HCT116 (cell line): ENCODE measurements at regions not wholly inside any gene's neighbourhood (a gene's known extent, or its start where the extent isn't known, plus 50 kb on each side); places are given as distances from the start of the nearest gene placed in this dataset.

Experiments
- ATAC-seq: fragments of 200-7000 bp; cut with Tn5 transposase; 2 replicates; pipeline ENCODE4 v1.9.1; 2020; ENCODE audit warnings: mild to moderate bottlenecking, moderate library complexity
- BruUV-seq: library from RNA; stranded (reverse); fragments of 400-500 nt; replicated peaks from 2 replicates; lab custom pipeline; 2021; lab: Mats Ljungman, UMichigan
- CTCF ChIA-PET: fragments of 300-600 bp; sonication (Branson Sonifier 250); formaldehyde crosslinking; loops from one replicate; lab custom pipeline; 2021; ENCODE audit warnings: antibody characterized with exemption; lab: Charles Lee
- POLR2A ChIA-PET: fragments of 300-600, 350-600 bp; sonication (Branson Sonifier 250); formaldehyde crosslinking; loops from one replicate; lab custom pipeline; 2021; ENCODE audit warnings: antibody characterized with exemption; lab: Charles Lee
- RAD21 ChIA-PET, 2 experiments: fragments of 300-600 bp; sonication (Branson Sonifier 250); formaldehyde crosslinking; loops; one replicate each; lab custom pipeline; 2023; ENCODE audit warnings: low total read pairs in 2 of 2; ENCODE audit not compliant: uncharacterized antibody in 2 of 2, unreplicated experiment in 2 of 2, low non-redundant PET in 1 of 2; lab: Charles Lee
- DNase-seq: peaks from one replicate; pipeline ENCODE4 v3.0.0-alpha.2; 2010; ENCODE audit warnings: low read depth, low spot score
- H2AFZ ChIP-seq: fragments of 200-600 bp; shearing (Covaris generic), sonication (generic); 2 replicates; pipeline ENCODE4 v1.6.1; 2017; ENCODE audit warnings: low read depth, mixed run types, mixed read lengths, antibody characterized with exemption, low read length; ENCODE audit not compliant: poor library complexity, severe bottlenecking
- H3K27ac ChIP-seq: 2 replicates; pipeline ENCODE4 v1.5.1; 2012; ENCODE audit warnings: low read depth, low read length
- H3K27me3 ChIP-seq: fragments of 200-600 bp; sonication (generic); 2 replicates; pipeline ENCODE4 v1.6.1; 2016; ENCODE audit warnings: mixed run types, low read length, mixed read lengths; ENCODE audit not compliant: insufficient read depth
- H3K36me3 ChIP-seq, 2 experiments: fragments of 200-500 bp in 1 of 2; fragments of 200-600 bp in 1 of 2; sonication (Bioruptor generic) in 1 of 2; sonication (generic) in 1 of 2; 2 replicates each; pipeline versions ENCODE4 v1.5.1 to v1.6.1; 2014 to 2016; ENCODE audit warnings: low read length in 2 of 2, inconsistent platforms in 1 of 2, mixed read lengths in 1 of 2, mixed run types in 1 of 2; ENCODE audit not compliant: insufficient read depth in 2 of 2, control insufficient read depth in 1 of 2
- H3K4me1 ChIP-seq, 2 experiments: fragments of 200-600 bp in 1 of 2; sonication (generic) in 1 of 2; 2 replicates each; pipeline versions ENCODE4 v1.5.1 to v1.6.1; 2012 to 2017; ENCODE audit warnings: low read length in 2 of 2, inconsistent platforms in 1 of 2, mild to moderate bottlenecking in 1 of 2, mixed read lengths in 1 of 2, mixed run types in 1 of 2, moderate library complexity in 1 of 2; ENCODE audit not compliant: insufficient read depth in 2 of 2, control insufficient read depth in 1 of 2
- H3K4me2 ChIP-seq: fragments of 200-600 bp; sonication (generic); 2 replicates; pipeline ENCODE4 v1.6.1; 2017; ENCODE audit warnings: mixed run types, low read length, mixed read lengths
- H3K4me3 ChIP-seq, 2 experiments: fragments of 200-600 bp in 1 of 2; sonication (generic) in 1 of 2; replicated peaks in 1 of 2; 2 replicates each; pipeline ENCODE4 v1.5.1; 2011 to 2016; ENCODE audit warnings: low read length in 2 of 2, control low read depth in 1 of 2, low read depth in 1 of 2, mild to moderate bottlenecking in 1 of 2, mixed read lengths in 1 of 2, mixed run types in 1 of 2
- H3K79me2 ChIP-seq: fragments of 200-600 bp; sonication (generic); 2 replicates; pipeline ENCODE4 v1.6.1; 2017; ENCODE audit warnings: mild to moderate bottlenecking, mixed run types, low read length, moderate library complexity, mixed read lengths; ENCODE audit not compliant: insufficient read depth
- H3K9ac ChIP-seq: fragments of 200-600 bp; sonication (generic); 2 replicates; pipeline ENCODE4 v1.6.1; 2016; ENCODE audit warnings: low read length, mixed read lengths
- H3K9me2 ChIP-seq: fragments of 200-600 bp; sonication (generic), shearing (Covaris generic); 2 replicates; pipeline ENCODE4 v1.6.1; 2017; ENCODE audit warnings: mixed run types, mild to moderate bottlenecking, moderate library complexity; ENCODE audit not compliant: insufficient read depth
- H3K9me3 ChIP-seq, 2 experiments: fragments of 200-500 bp in 1 of 2; fragments of 200-600 bp in 1 of 2; sonication (Bioruptor generic) in 1 of 2; sonication (generic) in 1 of 2; 2 replicates each; pipeline ENCODE4 v1.6.1; 2014 to 2017; ENCODE audit warnings: low read length in 2 of 2, mixed read lengths in 2 of 2, inconsistent platforms in 1 of 2, low read depth in 1 of 2, mild to moderate bottlenecking in 1 of 2, mixed run types in 1 of 2, moderate library complexity in 1 of 2; ENCODE audit not compliant: control insufficient read depth in 1 of 2, insufficient read depth in 1 of 2
- H4K20me1 ChIP-seq: fragments of 200-600 bp; sonication (generic), shearing (Covaris generic); 2 replicates; pipeline ENCODE4 v1.6.1; 2017; ENCODE audit warnings: mixed run types, mild to moderate bottlenecking, moderate library complexity; ENCODE audit not compliant: insufficient read depth
- CBX3 ChIP-seq: IDR thresholded peaks from 2 replicates; pipeline ENCODE4 v1.6.1; 2012; ENCODE audit warnings: low read depth
- EGR1 ChIP-seq: IDR thresholded peaks from 2 replicates; pipeline ENCODE4 v1.6.1; 2012; ENCODE audit warnings: low read depth
- ELF1 ChIP-seq: IDR thresholded peaks from 2 replicates; pipeline ENCODE4 v1.6.1; 2012; ENCODE audit warnings: low read depth, borderline replicate concordance
- EZH2 ChIP-seq: fragments of 200-600 bp; sonication (generic); IDR thresholded peaks from 2 replicates; pipeline ENCODE4 v1.6.1; 2017; ENCODE audit warnings: antibody characterized with exemption, mixed run types
- EZH2phosphoT487 ChIP-seq: fragments of 200-600 bp; IDR thresholded peaks from 2 replicates; pipeline ENCODE4 v1.6.1; 2018; ENCODE audit warnings: antibody characterized with exemption, borderline replicate concordance
- FOSL1 ChIP-seq: IDR thresholded peaks from 2 replicates; pipeline ENCODE4 v1.6.1; 2012; ENCODE audit warnings: low read depth
- JUND ChIP-seq: IDR thresholded peaks from 2 replicates; pipeline ENCODE4 v1.6.1; 2012
- POLR2A ChIP-seq: IDR thresholded peaks from 2 replicates; pipeline ENCODE4 v1.7.0; 2011; ENCODE audit warnings: borderline replicate concordance; ENCODE audit not compliant: insufficient read depth, insufficient read length; ENCODE audit errors: extremely low read depth
- RAD21 ChIP-seq: IDR thresholded peaks from 2 replicates; pipeline ENCODE4 v1.6.1; 2012; ENCODE audit warnings: low read depth, mild to moderate bottlenecking
- SIN3A ChIP-seq: IDR thresholded peaks from 2 replicates; pipeline ENCODE4 v1.6.1; 2012; ENCODE audit warnings: low read depth
- SP1 ChIP-seq: IDR thresholded peaks from 2 replicates; pipeline ENCODE4 v1.6.1; 2012; ENCODE audit warnings: low read depth
- SRF ChIP-seq: IDR thresholded peaks from 2 replicates; pipeline ENCODE4 v1.6.1; 2012; ENCODE audit warnings: low read depth
- YY1 ChIP-seq: IDR thresholded peaks from 2 replicates; pipeline ENCODE4 v1.6.1; 2011; ENCODE audit warnings: low read length, low read depth, moderate library complexity, mild to moderate bottlenecking; ENCODE audit not compliant: insufficient replicate concordance; ENCODE audit errors: extremely low read depth
- ZNF274 ChIP-seq: fragments of 200-500 bp; sonication (Bioruptor generic); IDR thresholded peaks from 2 replicates; pipeline ENCODE4 v1.6.1; 2014; ENCODE audit warnings: mild to moderate bottlenecking, low read depth, low read length, inconsistent platforms
- intact Hi-C: fragments of 100-400 bp; cut with micrococcal nuclease; formaldehyde crosslinking; loops from 2 replicates; pipeline ENCODE4 v1.10.0; 2022
- TF ChIP-seq, protein P1 (sequence below): IDR thresholded peaks from 2 replicates; pipeline ENCODE4 v1.6.1; 2011; ENCODE audit warnings: mild to moderate bottlenecking, low read length, moderate library complexity; ENCODE audit not compliant: insufficient replicate concordance; ENCODE audit errors: extremely low read depth
- TF ChIP-seq, protein P2 (sequence below): IDR thresholded peaks from 2 replicates; pipeline ENCODE4 v1.6.1; 2012
- TF ChIP-seq, protein P3 (sequence below), 3 experiments: fragments of 200-600 bp in 1 of 3; sonication (generic) in 1 of 3; IDR thresholded peaks in 2 of 3; conservative IDR thresholded peaks in 1 of 3; 2 replicates each; pipeline ENCODE4 v1.5.1; 2012 to 2017; ENCODE audit warnings: low read depth in 2 of 3, low read length in 2 of 3, antibody characterized with exemption in 1 of 3, borderline replicate concordance in 1 of 3, control low read depth in 1 of 3, mild to moderate bottlenecking in 1 of 3, mixed read lengths in 1 of 3, mixed run types in 1 of 3, moderate library complexity in 1 of 3; ENCODE audit not compliant: insufficient read depth in 1 of 3
- TF ChIP-seq, protein P4 (sequence below): IDR thresholded peaks from 2 replicates; pipeline ENCODE4 v1.6.1; 2012; ENCODE audit warnings: low read depth
- TF ChIP-seq, protein P5 (sequence below): IDR thresholded peaks from 2 replicates; pipeline ENCODE4 v1.6.1; 2012

DNA sequence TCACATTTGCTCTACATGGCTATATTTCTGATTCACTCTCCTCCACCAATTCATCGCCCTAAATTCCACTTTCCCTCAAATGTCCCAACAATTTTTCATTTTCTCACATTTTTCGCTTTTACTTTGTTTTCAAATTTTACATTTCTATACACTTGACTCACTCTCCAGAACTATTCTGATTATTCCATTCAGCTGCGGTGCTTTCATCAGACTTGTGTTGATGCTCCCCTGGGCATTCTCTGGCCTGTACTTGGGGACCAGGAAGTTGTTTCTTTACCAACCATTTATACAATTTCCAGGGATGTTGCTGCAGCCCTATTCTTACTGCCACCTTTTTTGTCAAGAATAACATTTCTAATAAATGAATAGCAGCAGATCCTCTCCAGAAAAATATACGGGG lies 444.8 kb downstream of the MAFB start:
- Histone ChIP-seq H3K4me1 (no peaks in the 10 kb centered on the region), H3K4me2 (no peak overlapping the region), H3K4me3 (no peak overlapping the region), H3K9me2 (no peaks in the 10 kb centered on the region), H3K27me3 (0 out of 2 replicates have a peak, but pooled peaks cover 4% of the 10 kb centered on the region), H3K9me3 (no peaks in the 10 kb centered on the region), H4K20me1 (no peaks in the 10 kb centered on the region), H3K36me3 (no peaks in the 10 kb centered on the region), H3K79me2 (no peaks in the 10 kb centered on the region), H2AFZ (no peak overlapping the region), H3K27ac (no peak overlapping the region), H3K9ac (no peak overlapping the region)
- RAD21 ChIA-PET = no interaction called here
- no peak for DNase-seq
- POLR2A ChIA-PET = no interaction called here
- CTCF ChIA-PET = no interaction called here
- no peak for ATAC-seq
- TF ChIP-seq SRF = no peak
- no peak for TF ChIP-seq RAD21
- TF ChIP-seq FOSL1 = no peak
- no peak for TF ChIP-seq ZNF274
- TF ChIP-seq, protein P1, sequence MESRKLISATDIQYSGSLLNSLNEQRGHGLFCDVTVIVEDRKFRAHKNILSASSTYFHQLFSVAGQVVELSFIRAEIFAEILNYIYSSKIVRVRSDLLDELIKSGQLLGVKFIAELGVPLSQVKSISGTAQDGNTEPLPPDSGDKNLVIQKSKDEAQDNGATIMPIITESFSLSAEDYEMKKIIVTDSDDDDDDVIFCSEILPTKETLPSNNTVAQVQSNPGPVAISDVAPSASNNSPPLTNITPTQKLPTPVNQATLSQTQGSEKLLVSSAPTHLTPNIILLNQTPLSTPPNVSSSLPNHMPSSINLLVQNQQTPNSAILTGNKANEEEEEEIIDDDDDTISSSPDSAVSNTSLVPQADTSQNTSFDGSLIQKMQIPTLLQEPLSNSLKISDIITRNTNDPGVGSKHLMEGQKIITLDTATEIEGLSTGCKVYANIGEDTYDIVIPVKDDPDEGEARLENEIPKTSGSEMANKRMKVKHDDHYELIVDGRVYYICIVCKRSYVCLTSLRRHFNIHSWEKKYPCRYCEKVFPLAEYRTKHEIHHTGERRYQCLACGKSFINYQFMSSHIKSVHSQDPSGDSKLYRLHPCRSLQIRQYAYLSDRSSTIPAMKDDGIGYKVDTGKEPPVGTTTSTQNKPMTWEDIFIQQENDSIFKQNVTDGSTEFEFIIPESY = no peak
- no peak for TF ChIP-seq YY1
- TF ChIP-seq SP1 = no peak
- TF ChIP-seq, protein P2, sequence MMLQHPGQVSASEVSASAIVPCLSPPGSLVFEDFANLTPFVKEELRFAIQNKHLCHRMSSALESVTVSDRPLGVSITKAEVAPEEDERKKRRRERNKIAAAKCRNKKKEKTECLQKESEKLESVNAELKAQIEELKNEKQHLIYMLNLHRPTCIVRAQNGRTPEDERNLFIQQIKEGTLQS = no peak
- TF ChIP-seq SIN3A = no peak
- no peak for TF ChIP-seq POLR2A
- TF ChIP-seq, protein P3, sequence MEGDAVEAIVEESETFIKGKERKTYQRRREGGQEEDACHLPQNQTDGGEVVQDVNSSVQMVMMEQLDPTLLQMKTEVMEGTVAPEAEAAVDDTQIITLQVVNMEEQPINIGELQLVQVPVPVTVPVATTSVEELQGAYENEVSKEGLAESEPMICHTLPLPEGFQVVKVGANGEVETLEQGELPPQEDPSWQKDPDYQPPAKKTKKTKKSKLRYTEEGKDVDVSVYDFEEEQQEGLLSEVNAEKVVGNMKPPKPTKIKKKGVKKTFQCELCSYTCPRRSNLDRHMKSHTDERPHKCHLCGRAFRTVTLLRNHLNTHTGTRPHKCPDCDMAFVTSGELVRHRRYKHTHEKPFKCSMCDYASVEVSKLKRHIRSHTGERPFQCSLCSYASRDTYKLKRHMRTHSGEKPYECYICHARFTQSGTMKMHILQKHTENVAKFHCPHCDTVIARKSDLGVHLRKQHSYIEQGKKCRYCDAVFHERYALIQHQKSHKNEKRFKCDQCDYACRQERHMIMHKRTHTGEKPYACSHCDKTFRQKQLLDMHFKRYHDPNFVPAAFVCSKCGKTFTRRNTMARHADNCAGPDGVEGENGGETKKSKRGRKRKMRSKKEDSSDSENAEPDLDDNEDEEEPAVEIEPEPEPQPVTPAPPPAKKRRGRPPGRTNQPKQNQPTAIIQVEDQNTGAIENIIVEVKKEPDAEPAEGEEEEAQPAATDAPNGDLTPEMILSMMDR (IDR thresholded peaks at IDR 0.05 in 2 of 3, conservative IDR thresholded peaks at IDR 0.05 in 1 of 3; ENCODE audit: borderline replicate concordance in 1 of 3, insufficient read depth in 1 of 3, low read depth in 2 of 3, low read length in 2 of 3) = no peak
- no peak for TF ChIP-seq EGR1
- no peak for TF ChIP-seq ELF1
- no peak for TF ChIP-seq EZH2phosphoT487
- no peak for TF ChIP-seq EZH2
- TF ChIP-seq, protein P4, sequence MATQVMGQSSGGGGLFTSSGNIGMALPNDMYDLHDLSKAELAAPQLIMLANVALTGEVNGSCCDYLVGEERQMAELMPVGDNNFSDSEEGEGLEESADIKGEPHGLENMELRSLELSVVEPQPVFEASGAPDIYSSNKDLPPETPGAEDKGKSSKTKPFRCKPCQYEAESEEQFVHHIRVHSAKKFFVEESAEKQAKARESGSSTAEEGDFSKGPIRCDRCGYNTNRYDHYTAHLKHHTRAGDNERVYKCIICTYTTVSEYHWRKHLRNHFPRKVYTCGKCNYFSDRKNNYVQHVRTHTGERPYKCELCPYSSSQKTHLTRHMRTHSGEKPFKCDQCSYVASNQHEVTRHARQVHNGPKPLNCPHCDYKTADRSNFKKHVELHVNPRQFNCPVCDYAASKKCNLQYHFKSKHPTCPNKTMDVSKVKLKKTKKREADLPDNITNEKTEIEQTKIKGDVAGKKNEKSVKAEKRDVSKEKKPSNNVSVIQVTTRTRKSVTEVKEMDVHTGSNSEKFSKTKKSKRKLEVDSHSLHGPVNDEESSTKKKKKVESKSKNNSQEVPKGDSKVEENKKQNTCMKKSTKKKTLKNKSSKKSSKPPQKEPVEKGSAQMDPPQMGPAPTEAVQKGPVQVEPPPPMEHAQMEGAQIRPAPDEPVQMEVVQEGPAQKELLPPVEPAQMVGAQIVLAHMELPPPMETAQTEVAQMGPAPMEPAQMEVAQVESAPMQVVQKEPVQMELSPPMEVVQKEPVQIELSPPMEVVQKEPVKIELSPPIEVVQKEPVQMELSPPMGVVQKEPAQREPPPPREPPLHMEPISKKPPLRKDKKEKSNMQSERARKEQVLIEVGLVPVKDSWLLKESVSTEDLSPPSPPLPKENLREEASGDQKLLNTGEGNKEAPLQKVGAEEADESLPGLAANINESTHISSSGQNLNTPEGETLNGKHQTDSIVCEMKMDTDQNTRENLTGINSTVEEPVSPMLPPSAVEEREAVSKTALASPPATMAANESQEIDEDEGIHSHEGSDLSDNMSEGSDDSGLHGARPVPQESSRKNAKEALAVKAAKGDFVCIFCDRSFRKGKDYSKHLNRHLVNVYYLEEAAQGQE = no peak
- TF ChIP-seq CBX3 = no peak
- no peak for TF ChIP-seq JUND
- TF ChIP-seq, protein P5, sequence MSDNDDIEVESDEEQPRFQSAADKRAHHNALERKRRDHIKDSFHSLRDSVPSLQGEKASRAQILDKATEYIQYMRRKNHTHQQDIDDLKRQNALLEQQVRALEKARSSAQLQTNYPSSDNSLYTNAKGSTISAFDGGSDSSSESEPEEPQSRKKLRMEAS = no peak
- intact Hi-C loops = no loop called here
- BruUV-seq = no TSS peak
